ENCODE measurements at regions not wholly inside any gene's neighbourhood (a gene's known extent, or its start where the extent isn't known, plus 50 kb on each side); places are given as distances from the start of the nearest gene placed in this dataset.

DNA sequence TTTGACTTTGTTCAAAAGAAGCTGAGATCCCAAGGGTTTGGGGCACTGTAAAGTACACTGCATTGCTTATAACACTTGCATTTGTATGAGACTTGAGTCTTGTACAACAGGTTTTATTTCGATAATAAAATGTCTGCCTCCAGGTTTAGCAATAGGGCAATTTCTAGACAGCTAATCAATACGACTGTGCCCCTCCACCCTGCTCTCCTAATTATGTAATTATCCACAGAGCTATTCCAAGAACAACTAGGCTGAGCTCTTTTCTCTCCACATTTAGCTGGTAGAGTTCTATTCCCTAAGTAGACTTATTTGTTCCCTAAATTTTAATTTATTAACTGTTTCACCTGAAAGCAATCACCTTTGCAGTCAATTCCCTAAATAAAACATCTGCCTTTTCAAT lies 52.9 kb upstream of the LINC00305 start:
- TF ChIP-seq, protein P1, sequence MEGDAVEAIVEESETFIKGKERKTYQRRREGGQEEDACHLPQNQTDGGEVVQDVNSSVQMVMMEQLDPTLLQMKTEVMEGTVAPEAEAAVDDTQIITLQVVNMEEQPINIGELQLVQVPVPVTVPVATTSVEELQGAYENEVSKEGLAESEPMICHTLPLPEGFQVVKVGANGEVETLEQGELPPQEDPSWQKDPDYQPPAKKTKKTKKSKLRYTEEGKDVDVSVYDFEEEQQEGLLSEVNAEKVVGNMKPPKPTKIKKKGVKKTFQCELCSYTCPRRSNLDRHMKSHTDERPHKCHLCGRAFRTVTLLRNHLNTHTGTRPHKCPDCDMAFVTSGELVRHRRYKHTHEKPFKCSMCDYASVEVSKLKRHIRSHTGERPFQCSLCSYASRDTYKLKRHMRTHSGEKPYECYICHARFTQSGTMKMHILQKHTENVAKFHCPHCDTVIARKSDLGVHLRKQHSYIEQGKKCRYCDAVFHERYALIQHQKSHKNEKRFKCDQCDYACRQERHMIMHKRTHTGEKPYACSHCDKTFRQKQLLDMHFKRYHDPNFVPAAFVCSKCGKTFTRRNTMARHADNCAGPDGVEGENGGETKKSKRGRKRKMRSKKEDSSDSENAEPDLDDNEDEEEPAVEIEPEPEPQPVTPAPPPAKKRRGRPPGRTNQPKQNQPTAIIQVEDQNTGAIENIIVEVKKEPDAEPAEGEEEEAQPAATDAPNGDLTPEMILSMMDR (IDR thresholded peaks at IDR 0.05): no peak
- TF ChIP-seq POLR2A (IDR thresholded peaks at IDR 0.05): no peak
- no peak for TF ChIP-seq POLR2AphosphoS5 (IDR thresholded peaks at IDR 0.05)
